ENCODE measurements at regions not wholly inside any gene's neighbourhood (a gene's known extent, or its start where the extent isn't known, plus 50 kb on each side); places are given as distances from the start of the nearest gene placed in this dataset.
"Not testable (repeated sequence)": the region's sequence is repeated elsewhere in the genome, so short reads cannot be mapped to it uniquely, and the experiment has no call there.

DNA sequence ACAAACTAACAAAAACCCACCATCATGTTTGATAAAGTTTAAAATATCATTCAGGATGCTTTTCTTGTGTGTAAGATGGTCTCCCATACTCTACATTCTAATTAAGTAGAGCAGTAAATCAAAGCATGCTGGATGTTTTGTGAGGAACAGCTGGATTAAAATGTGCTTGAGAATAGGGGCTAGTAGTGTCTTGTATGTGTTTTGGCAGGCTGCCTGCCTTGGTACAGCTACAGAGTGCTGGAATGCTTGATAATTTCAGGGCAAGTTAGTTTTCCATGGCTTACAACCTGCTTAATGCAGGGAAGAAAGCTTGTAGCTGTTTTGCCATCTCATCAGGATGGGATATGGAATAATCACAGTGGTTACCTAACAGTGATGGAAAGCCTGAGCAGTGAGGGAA, 636.6 kb upstream of the MMS22L start:
- FAIRE-seq, result no peak

DNA sequence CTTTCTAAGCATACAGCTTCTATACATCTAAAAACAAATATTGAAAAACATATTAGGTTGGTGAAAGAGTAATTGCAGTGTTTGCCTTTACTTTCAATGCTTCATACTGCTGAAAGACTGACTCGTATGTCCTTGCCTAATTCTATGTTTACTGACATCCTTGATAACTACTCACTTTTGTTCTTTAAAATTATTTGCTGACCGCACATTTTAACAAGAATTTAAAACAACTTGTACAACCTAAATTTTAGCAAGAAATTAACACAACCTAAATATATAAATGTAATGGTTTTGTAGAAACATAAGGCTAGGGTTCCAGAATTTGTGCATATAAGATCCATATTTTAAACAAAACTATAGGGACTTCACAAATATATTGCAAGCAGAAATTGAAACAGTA, 640.2 kb upstream of the MMS22L start:
- FAIRE-seq, result no peak

DNA sequence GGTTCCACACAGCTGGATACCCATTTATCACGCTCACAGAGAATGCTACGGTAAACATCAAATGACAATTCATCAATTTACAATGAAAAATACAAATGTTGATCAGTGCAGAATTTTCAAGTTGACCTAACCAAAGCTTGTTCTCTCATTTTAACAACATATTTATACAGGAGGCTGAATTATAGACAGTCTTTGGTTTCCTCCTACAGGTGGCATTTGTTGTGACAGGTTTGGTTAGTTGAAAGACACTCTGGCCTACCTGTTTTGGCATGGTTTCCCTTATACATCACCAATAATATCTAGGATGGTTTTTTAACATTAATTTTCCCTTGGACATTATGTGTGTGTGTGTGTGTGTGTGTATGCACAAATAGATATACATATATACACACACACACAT, 642.5 kb upstream of the MMS22L start:
- no peak for FAIRE-seq

DNA sequence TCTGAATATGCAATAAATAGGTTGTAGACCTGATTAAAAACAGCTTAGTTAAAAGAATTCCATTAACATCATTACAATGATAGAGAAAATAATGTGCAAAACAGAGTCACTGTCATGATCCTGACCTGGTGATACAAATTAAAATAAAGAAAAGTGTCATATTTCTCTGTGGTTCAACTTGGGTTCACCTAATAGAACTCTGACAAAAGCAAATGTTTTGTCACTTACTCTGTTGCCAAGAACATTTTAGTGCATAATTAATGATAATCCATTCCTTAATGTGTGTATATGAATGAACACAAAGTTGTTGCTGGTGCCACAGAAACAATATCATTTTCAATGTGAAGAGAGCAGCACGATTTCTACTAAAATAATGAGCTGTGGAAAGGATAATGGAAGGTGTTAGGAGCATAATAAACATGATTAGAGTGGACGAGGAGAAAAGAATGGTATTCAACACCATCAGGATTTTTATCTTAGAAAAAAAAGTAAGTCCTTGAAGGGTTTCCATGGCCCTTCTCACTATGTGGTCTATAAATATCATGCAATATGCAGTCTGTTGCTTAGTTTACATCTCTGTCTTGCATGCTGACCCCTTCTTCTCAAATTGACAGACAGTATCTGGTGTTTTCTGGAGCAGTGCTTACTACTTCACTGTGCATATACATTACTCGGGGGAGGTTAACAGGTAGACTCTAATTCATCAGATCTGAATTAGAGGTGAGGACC, 656.6 kb upstream of the MMS22L start:
- FAIRE-seq, result no peak

DNA sequence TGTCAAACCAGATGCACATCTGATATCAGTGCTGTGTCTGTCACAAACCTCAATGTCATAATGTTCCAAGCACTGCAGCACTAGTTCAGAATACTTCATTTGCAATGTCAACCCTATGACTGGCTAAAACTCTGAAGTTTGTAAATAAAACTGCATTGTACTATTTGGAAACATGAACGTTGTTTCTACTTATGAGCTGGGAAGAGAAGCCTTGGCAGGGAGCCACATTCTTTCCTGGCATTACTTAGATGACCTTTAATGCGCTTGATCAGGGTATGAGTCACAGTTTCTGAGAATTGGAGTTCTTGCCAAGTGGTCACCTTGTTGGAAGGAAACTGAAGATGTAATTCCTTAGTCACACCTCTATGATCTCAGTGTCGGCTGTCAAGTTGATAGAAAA, 664.8 kb upstream of the MMS22L start:
- FAIRE-seq, result peak; percentile 51

DNA sequence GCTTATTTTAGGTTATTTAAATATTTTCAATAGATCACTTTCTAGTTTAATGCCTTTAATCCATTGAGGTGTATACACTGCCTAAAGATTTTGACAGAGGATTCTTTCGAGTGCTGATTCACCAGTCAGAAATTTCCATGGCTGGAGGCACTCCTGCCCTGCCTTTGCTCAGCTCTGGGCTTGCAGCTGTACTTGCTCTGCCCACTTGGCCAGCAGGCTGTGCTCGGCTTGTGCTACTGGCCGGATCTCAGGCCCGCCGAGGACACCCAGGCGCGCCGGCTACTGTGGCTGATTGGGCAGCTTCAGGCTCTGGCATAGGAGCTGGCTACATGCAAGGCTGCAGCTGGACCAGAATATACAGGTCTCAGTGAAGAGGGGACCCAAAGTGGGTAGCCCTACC, 675.1 kb upstream of the MMS22L start:
- FAIRE-seq, result no peak

DNA sequence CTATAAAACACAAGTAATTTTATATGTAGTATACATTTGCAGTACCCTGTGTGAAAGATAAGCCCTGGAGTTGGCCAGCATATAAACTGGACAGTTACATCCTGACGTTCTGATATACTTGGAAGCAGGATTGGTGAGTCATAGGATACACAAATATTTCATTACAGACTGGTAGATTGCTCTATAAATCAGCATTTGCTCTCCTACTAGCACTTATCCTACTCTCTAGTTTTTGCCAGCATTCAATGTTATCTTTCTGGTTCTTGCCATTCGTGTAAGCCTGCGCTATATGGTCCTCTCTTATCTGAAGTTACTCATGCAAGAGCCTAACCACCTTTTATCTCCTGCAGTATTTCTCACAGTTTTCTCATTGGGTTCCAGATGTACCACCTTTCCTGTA, 680.2 kb upstream of the MMS22L start:
- FAIRE-seq, result no peak

DNA sequence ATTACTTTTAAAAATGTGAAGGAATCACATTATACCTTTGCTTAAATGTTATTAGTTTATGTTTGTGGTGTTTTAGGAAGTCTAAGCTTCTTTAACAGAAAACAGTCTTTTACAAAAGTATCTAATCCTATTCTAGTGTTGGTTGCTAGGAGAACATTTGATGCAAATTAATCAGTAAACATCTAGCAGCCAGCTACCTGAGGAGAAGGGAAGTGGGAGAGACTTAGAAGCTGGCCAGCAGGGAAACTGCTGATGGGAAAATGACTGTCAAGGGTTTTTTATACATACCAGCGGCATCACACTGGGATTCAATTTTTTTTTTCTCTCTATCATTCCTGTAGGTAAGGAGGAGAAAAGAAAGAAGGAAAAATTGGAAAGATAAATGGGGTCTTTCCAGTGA, 686.0 kb upstream of the MMS22L start:
- no peak for FAIRE-seq

DNA sequence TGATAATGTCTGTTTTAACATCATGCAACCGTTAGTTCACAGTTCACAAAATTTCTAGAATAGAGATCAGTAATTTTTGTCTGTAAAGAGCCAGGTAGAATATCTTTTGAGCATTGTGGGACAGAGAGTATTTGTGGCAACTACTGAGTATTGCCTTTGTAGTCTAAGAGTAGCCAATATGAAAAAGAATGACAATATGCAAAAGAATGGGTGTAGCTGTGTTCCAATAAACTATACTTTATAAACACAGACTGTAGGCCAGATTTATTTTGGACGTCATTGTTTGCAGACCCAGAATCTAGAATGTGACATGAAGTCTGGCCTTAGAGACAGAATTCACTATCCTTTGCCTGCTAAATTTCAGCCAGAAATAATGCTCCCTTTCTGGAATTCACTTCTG, 694.1 kb upstream of the MMS22L start:
- FAIRE-seq, result no peak

DNA sequence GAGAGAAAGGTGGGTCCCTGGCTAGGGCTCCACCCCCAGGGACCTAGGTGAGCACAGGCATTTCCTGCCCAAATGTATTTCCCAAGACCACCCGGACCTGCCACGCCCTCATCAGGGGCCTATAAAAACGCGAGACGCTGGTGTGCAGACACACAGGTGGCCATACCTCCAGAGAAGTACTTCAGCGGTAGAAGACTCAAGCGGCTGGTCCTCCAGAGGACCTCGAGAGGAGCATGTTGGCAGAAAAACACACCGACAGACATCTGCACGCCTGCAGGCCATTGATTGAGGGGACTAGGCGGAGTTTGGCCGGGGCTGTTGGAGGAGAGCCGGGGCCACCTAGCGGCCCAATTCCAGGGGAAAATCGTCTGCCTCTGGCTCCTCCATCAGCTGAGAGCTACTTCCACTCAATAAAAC, 695.8 kb upstream of the MMS22L start:
- no peak for FAIRE-seq

DNA sequence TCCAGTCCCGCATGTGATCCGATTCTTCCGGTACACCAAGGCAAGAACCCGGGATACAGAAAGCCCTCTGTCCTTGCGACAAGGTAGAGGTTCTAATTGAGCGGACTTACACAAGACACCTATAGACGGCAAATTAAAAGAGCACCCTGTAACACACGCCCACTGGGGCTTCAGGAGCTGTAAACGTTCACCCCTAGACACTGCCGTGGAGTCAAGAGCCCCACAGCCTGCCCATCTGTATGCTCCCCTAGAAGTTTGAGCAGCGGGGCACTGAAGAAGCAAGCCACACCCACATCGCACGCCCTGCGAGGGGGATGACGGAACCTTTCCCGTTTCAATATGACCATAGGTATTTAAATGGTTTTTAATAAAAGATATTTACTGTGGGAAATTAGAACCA, 696.3 kb upstream of the MMS22L start:
- FAIRE-seq, result not testable (repeated sequence)

DNA sequence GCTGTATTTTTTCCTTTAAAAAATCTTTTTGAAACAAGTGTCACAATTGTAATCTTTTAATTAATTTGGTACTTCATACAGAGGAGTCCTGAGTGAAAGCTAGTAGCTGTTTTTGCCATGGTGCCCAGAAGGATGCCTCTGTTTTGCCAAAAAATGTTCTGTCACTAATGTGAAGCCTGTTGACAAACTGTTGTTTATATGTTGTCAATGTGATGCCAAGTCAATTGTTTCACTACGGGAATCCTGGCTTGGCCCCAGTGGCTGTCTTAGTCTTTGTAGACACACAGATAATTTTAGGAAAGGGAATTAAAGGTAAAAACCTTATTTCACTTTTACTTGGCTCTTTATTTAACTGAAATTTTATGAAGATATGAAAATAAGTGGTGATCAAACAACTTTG, 706.4 kb upstream of the MMS22L start:
- no peak for FAIRE-seq

DNA sequence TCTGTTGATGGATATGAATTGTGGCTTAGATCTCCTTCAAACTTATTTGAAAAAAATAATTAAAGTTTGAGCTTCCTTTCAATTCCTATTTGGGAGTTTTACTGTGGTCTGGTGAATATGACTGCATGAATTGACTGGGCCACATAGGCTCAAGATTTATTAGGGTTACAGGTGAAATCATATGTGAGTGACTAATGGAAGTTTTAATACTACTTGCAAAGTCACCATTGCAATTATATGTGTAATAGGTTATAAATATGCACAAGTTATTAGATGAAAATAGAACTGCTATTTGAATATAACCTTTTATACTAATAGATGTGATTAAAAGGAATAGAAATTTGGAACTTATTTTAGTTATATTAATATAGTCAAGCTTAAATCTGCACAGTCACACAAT, 712.1 kb upstream of the MMS22L start:
- FAIRE-seq, result no peak

DNA sequence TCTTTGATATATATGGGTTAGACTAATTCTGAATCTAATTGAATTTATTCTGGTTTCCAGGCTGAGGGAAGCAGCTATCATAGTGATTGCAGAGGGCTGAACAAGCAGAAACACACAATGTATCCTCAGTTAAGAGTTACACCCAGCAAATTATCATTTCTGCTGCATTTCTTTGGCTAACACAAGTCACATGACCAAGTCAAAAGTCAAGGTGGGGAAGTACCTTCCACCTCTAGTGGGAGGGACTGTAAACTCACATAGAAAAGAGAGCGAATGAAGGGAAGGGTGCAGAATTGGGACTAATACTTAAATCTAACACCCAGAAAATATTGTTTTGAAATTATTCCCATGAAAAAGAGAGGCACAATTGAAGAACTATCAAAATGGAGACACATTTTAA, 719.7 kb upstream of the MMS22L start:
- no peak for FAIRE-seq

DNA sequence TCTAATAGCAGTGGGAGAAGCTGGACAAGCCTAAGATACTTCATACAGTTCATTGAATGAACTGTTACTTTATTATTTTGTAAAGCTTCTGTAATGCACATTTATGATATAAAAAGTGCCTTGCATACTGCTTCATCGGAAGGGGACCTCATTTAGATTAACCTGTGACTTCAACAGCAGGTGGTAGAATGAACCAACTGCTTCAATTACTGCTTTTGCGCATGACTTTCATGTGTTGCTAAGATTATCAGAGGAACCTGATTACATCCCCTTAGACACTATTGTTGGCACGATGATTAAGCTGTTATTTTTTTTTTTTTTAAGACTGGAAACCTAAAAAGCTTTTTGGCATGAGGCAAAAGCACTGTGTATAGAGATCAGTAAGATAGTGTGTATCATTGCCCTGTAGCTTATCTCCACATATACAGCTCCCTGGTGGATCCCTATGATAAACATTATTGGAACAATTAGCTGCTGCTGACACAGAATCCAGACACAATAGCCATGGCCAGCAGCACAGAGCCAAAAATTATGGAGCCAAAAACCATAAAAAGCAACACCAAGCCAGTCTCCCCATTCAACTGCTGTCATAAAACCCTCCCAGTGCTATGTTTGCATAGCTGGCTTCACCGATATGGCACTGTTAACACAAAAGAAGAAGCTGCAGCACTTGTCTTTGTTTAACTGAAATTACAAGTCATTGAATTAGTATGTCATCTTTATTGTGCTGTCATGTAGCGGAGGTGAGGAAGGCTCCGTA, 731.6 kb upstream of the MMS22L start:
- FAIRE-seq, result no peak

DNA sequence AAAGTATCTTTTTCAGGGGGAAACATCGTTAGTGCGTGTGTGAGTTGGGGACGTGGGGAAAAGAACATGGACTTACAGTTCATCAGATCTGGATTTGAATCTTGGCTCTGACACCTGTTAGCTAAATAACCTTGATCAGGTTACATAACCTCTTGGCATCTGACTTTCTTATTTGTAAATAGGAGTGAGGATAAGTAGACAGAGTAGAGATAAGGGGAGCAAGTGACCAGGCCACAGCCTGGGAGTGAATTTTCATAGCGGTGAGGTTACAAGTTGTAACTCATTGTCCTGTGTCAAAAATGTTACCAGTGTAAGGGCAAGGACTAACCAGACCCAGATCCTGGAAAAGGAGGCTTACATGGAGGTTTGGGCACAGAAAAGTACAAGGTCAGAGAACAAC, 733.5 kb upstream of the MMS22L start:
- FAIRE-seq, result no peak

DNA sequence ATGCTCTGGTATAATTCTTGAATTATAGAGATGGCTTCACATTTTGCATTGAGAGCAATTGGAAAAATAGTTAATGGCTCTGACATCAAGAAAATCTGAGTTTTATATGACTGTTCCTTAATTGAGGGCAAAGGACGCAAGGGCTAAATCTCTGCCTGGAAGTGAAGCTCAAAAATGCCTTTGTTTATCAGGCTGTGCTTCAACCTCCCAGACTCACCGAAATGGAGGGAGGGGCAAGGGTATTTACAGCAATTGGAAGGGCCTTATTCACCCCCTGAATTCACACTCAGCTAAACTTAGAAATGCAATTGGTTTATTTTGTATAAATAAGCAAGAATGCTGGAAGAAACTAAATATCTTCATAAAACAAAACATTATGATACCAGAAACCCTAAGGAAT, 737.2 kb upstream of the MMS22L start:
- no peak for FAIRE-seq

DNA sequence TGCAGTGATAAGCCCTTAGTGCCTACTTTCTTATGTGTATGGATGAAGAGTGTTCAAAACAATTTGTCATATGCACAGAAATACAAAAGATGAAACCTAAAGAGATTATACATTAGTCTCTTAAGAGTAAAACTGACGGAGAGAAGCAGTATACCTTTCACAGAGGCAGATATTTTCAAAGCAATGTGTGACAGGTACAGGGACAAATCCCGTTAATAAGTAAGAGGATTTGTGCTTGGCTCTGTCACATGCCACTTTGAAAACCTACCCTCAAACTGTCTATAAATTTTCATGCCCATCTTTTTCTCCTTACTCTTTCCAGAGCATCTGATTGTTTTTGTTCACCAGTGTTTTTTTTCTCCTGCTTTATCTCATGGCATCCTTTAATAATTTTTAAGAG, 741.3 kb upstream of the MMS22L start:
- FAIRE-seq, result no peak

DNA sequence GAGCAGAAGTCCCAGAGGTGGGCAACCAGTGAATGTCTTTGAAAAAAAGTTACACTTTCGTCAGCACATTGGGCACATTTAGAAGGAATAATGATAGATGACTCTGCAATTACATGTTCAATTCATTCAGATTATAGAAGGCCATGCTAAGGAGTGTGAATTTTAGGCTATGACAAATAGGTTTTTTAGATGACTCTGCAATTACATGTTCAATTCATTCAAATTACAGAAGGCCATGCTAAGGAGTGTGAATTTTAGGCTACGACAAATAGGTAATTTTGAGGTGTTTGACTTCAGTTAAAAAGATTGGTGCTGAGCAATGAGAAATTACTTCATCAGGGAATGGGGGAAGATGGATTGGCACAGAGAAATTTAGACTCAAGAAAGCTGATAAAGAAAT, 744.9 kb upstream of the MMS22L start:
- no peak for FAIRE-seq

DNA sequence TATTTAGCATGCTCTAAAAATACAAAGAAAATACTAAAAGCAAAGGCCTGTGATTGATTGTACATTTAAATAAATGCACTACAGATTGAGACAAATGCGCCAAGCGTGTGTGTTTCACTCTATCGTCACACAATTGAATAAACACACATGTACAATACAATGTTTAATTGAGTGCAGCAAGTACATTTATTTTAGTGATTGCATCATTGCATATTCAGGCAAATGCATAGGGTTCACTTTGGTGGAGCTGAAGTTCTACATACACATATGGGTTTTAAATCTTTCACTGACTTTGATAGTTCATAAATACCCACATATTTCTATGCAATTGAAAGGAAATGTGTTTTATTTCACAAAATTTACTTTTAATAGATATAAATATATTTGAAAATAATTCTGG, 750.6 kb upstream of the MMS22L start:
- no peak for FAIRE-seq

DNA sequence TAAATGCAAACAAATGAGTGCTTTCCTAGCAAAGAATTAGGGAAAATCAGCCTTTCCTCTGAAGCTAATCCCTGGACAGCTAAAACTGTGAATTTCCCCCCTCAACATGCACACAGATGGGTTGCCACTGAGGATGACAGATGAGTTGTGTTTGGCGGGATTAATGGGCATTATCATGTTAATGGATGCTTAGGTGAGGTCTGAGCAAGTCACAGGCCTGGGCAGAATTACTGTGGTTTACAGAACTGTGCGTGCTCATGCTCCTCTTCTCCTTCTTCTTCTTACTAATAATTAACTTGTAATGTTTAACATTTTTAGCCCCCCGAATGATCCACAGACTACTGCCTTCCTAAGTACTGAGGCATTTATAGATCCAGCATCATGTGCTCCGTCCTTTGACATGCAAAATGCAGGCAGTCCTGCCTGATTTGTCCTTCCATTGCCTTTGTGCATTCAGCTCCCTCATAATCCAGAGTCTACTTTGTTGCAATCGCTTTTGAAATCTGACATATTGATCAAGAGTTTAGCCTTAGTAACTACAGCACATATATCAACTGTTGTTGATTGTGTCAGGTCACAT, 753.4 kb upstream of the MMS22L start:
- no peak for FAIRE-seq

DNA sequence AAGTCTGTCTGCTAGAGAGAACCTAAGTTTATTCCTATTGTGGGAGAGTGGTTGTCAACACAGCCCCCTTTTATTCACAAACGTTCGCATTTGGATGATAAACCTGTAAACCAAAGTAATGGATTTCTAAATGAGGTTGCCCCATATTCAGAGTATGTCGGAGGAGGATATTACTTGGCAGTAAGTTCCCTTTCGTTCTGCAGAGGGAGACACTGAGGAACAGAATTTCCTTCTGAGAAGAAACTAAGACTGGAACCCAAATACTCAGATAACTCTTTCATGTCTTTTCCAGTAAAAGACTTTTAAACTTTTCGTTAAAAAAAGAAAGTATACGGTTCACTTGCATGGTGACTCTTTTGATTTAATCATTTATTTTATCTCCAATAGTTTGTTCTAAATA, 754.6 kb upstream of the MMS22L start:
- no peak for FAIRE-seq

DNA sequence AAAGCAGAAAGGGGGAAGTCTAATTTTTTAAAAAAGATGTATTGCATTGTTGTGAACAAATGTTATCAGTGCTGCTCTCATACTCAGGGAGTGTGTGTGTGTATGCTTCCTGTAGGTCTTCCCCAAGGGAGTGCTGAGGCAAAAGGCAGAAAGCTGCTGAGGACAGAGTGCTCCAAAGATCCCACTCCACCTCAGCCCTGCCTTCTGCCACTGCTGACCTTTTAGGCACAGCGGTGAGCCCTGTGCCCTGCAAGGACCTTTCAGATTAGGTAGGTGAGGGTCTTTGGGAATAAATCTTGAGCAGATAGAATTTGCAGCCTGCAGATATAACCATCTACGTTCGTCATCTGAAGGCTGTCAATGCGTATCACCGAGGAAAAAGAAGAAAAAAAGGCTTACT, 756.4 kb upstream of the MMS22L start:
- FAIRE-seq, result no peak

DNA sequence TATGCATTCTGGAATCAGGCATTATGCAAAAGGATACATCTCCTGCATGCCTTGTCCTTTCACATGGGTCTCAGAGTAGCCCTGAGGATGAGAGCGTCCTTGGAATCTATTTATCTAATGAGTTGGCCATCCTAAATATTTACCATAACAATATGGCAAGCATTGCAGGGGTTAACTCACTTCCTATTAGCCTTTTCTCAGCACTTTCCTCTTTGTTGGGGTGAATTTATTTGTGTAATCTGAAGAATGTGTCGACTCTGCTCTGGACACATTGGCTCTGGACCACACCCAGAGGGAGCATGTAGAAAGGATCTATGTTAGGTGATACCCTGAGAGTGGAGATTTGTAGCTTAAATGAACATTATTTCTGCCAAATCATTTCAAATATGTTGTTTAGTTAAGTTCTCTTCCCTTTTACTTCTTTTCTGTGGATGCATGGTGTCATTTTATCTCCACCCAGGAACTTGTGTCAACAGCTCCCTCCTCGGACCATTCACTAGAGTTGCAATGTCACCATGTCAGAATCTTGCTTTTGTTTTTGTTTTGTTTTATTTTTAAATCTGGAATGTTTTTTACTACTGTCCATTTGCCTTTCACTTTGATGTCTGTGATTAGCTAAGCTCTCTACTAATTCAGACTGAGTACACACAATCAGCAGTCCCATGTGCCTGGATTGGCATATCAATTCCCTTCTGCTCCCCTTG, 757.0 kb upstream of the MMS22L start:
- no peak for FAIRE-seq

Measured in endometrium (tissue), 2 donors.